ENCODE measurements at regions not wholly inside any gene's neighbourhood (a gene's known extent, or its start where the extent isn't known, plus 50 kb on each side); places are given as distances from the start of the nearest gene placed in this dataset.

GRCh38 chr16:85315866-85316265 is 203.6 kb upstream of the CIBAR2 start:
- Histone ChIP-seq H3K4me3 (no peak overlapping the region), H3K9me3 (no peaks in the 10 kb centered on the region), H3K4me1 (peaks cover 0 to 32% (median 17%) of the 10 kb centered on the region in 12 donors), H3K27me3 (no peaks in the 10 kb centered on the region), H3K36me3 (no peaks in the 10 kb centered on the region), H3K27ac (no peak overlapping the region)
- ATAC-seq: no peak
- TF ChIP-seq POLR2A (IDR thresholded peaks at IDR 0.05): no peak
- TF ChIP-seq, protein P1, sequence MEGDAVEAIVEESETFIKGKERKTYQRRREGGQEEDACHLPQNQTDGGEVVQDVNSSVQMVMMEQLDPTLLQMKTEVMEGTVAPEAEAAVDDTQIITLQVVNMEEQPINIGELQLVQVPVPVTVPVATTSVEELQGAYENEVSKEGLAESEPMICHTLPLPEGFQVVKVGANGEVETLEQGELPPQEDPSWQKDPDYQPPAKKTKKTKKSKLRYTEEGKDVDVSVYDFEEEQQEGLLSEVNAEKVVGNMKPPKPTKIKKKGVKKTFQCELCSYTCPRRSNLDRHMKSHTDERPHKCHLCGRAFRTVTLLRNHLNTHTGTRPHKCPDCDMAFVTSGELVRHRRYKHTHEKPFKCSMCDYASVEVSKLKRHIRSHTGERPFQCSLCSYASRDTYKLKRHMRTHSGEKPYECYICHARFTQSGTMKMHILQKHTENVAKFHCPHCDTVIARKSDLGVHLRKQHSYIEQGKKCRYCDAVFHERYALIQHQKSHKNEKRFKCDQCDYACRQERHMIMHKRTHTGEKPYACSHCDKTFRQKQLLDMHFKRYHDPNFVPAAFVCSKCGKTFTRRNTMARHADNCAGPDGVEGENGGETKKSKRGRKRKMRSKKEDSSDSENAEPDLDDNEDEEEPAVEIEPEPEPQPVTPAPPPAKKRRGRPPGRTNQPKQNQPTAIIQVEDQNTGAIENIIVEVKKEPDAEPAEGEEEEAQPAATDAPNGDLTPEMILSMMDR (IDR thresholded peaks at IDR 0.05): no peak
- DNase-seq: no peak
- intact Hi-C loops (cut with DNase I): loop anchor here in 3 of 10 donors (5.0 to 10.0 kb wide), 3 partner anchors 81 to 299 kb away; partner anchors contain the start of gene GSE1 (in 1 of the 3)
- WGBS, 4 donors: 93 to 94% (median 94%) methylated on average over 14 of the region's 14 CpGs

DNA sequence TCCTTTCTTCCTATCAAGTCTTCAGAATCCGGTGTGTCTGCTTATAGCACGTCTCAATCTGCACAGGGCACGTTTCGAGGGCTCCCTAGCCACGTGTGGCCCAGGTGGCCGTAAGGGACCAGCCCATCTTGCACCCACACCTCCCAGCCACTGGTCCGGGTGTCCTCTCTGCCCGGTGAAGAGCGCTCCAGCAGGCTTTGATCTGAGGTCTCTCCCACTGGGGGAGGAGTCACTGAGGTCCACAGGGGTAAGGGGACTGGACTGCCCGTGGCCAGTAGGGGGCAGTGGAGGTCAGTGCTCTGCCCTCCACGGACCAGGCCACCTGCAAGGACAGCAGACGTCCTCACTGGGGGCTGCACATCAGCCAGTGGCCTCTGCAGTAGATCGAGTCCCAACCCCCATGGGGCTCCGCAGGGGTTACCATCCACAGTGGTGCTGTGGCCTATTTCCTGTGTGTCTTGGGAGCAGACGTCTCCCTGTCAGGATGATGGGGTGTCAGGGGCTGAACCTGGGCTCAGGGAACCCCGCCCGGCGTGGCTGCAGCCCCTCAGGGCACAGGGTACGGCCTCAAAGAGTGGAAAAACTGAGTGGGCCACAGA is 204.1 kb upstream of the CIBAR2 start:
- Histone ChIP-seq H3K4me1 (peaks cover 0 to 32% (median 18%) of the 10 kb centered on the region in 12 donors), H3K27ac (no peak overlapping the region), H3K9me3 (no peaks in the 10 kb centered on the region), H3K27me3 (no peaks in the 10 kb centered on the region), H3K4me3 (no peak overlapping the region), H3K36me3 (no peaks in the 10 kb centered on the region)
- peak in 4 of 5 donors; percentile 51 to 67 (median 59) for DNase-seq
- ATAC-seq: peak; percentile 73 to 80 (median 75)
- intact Hi-C loops (cut with DNase I): loop anchor here in 3 of 10 donors (5.0 to 10.0 kb wide), 3 partner anchors 81 to 298 kb away; partner anchors contain the start of gene GSE1 (in 1 of the 3)
- WGBS, 4 donors: 61 to 71% (median 63%) methylated on average over 10 to 19 of the region's 19 CpGs
- TF ChIP-seq, protein P1 (IDR thresholded peaks at IDR 0.05): peak; percentile 71 to 89 (median 79)
- TF ChIP-seq POLR2A (IDR thresholded peaks at IDR 0.05): no peak

GRCh38 chr16:85316944-85317343 is 204.7 kb upstream of the CIBAR2 start:
- H3K9me3 ChIP-seq: no peaks in the 10 kb centered on the region
- no peak overlapping the region for H3K4me3 ChIP-seq
- H3K27me3 ChIP-seq: no peaks in the 10 kb centered on the region
- no peak for ATAC-seq
- H3K36me3 ChIP-seq: no peaks in the 10 kb centered on the region
- H3K4me1 ChIP-seq: peaks cover 0 to 36% (median 21%) of the 10 kb centered on the region in 12 donors
- no peak for TF ChIP-seq POLR2A (IDR thresholded peaks at IDR 0.05)
- TF ChIP-seq, protein P1 (IDR thresholded peaks at IDR 0.05): no peak
- H3K27ac ChIP-seq: no peak overlapping the region
- intact Hi-C loops (cut with DNase I): loop anchor here in 3 of 10 donors (5.0 to 10.0 kb wide), 3 partner anchors 80 to 298 kb away; partner anchors contain the start of gene GSE1 (in 1 of the 3)
- WGBS, 4 donors: 76 to 81% (median 79%) methylated on average over 9 of the region's 9 CpGs
- DNase-seq: no peak

- DNase-seq (no peak), ATAC-seq (no peak)
- no peak for TF ChIP-seq POLR2A (IDR thresholded peaks at IDR 0.05)
- TF ChIP-seq, protein P1 (IDR thresholded peaks at IDR 0.05): no peak
- Histone ChIP-seq H3K27ac (no peak overlapping the region), H3K4me1 (peaks cover 0 to 44% (median 28%) of the 10 kb centered on the region in 12 donors), H3K27me3 (no peaks in the 10 kb centered on the region), H3K4me3 (no peak overlapping the region), H3K9me3 (no peaks in the 10 kb centered on the region), H3K36me3 (no peaks in the 10 kb centered on the region)
- 85 to 90% (median 87%) methylated on average over 12 of the region's 12 CpGs for WGBS, 4 donors
- intact Hi-C loops (cut with DNase I): loop anchor here in 3 of 10 donors (5.0 to 10.0 kb wide), 3 partner anchors 80 to 297 kb away; partner anchors contain the start of gene GSE1 (in 1 of the 3)
Observed at GRCh38 chr16:85317704-85318103, 205.4 kb upstream of the CIBAR2 start.

All from heart left ventricle (tissue), 16 donors.